KMS-11 (cell line): ENCODE measurements at regions not wholly inside any gene's neighbourhood (a gene's known extent, or its start where the extent isn't known, plus 50 kb on each side); places are given as distances from the start of the nearest gene placed in this dataset.

Experiments
- H2AFZ ChIP-seq: fragments of 200-600 bp; sonication (generic); 2 replicates; pipeline ENCODE4 v1.6.1; 2016; ENCODE audit warnings: antibody characterized with exemption, mixed run types, low read depth
- H3K27ac ChIP-seq: fragments of 200-600 bp; sonication (generic); 2 replicates; pipeline ENCODE4 v1.6.1; 2016; ENCODE audit warnings: mild to moderate bottlenecking, mixed run types
- H3K27me3 ChIP-seq: fragments of 200-600 bp; sonication (generic); 2 replicates; pipeline ENCODE4 v1.6.1; 2017; ENCODE audit warnings: mild to moderate bottlenecking, low read depth, mixed run types, moderate library complexity; ENCODE audit not compliant: insufficient read depth
- H3K36me3 ChIP-seq: fragments of 200-600 bp; sonication (generic); 2 replicates; pipeline ENCODE4 v1.6.1; 2017; ENCODE audit warnings: mild to moderate bottlenecking, mixed run types; ENCODE audit not compliant: insufficient read depth
- H3K4me1 ChIP-seq: fragments of 200-600 bp; sonication (generic); 2 replicates; pipeline ENCODE4 v1.6.1; 2016; ENCODE audit warnings: mild to moderate bottlenecking, low read depth, mixed run types; ENCODE audit not compliant: poor library complexity, severe bottlenecking
- H3K4me2 ChIP-seq: fragments of 200-600 bp; sonication (generic); 2 replicates; pipeline ENCODE4 v1.7.0; 2016; ENCODE audit warnings: mild to moderate bottlenecking, mixed run types
- H3K4me3 ChIP-seq: fragments of 200-600 bp; sonication (generic); IDR thresholded peaks from 2 replicates; pipeline ENCODE4 v1.6.1; 2017; ENCODE audit warnings: low read depth, low read length, mixed read lengths; ENCODE audit not compliant: insufficient read depth
- H3K79me2 ChIP-seq: fragments of 200-600 bp; sonication (generic); 2 replicates; pipeline ENCODE4 v1.6.1; 2016; ENCODE audit warnings: low read depth, mixed run types; ENCODE audit not compliant: insufficient read depth
- H3K9ac ChIP-seq: fragments of 200-600 bp; sonication (generic); 2 replicates; pipeline ENCODE4 v1.6.1; 2016; ENCODE audit warnings: mild to moderate bottlenecking, mixed run types
- H4K20me1 ChIP-seq: fragments of 200-600 bp; sonication (generic); 2 replicates; pipeline ENCODE4 v1.6.1; 2016; ENCODE audit warnings: mild to moderate bottlenecking, mixed run types; ENCODE audit not compliant: insufficient read depth
- TF ChIP-seq, protein P1 (sequence below): fragments of 200-600 bp; sonication (generic); conservative IDR thresholded peaks from 2 replicates; pipeline ENCODE4 v1.6.1; 2017; ENCODE audit warnings: low read depth, mild to moderate bottlenecking, antibody characterized with exemption, low read length, moderate library complexity, mixed read lengths

DNA sequence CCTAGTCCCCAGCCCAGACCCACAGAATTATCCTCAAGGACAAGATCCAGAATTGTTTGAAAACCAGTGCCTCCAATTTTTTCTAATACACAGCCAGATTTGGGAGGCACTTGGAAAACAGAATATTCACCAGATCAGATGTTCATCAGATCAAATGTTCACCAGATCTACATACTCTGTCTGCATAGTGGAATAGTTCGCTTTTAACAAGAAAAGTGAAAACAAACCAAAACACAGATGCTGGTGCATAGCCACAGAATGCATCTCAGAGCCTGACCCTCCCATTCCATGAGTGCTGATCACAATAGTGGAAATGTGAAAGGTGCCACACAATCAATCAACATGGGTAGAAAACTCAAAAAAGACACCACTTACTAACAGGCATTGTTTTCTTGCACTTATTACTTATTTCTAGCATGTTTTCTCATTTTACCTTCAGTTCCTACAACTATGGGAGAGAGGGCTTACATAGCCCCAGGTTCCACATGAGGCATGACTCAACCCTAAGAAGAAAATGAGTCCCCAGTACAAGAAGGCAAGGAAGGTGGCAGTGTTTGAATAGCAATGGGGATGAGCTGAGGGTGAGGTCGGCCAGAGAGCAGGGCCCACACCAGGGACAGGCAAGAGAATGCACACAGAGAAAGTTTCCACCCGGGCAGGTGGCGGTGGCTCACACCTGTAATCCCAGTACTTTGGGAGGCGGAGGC is 432.7 kb upstream of the NFE2L3 start:
- no peak overlapping the region for H2AFZ ChIP-seq
- no peaks in the 10 kb centered on the region for H3K4me1 ChIP-seq
- TF ChIP-seq, protein P1, sequence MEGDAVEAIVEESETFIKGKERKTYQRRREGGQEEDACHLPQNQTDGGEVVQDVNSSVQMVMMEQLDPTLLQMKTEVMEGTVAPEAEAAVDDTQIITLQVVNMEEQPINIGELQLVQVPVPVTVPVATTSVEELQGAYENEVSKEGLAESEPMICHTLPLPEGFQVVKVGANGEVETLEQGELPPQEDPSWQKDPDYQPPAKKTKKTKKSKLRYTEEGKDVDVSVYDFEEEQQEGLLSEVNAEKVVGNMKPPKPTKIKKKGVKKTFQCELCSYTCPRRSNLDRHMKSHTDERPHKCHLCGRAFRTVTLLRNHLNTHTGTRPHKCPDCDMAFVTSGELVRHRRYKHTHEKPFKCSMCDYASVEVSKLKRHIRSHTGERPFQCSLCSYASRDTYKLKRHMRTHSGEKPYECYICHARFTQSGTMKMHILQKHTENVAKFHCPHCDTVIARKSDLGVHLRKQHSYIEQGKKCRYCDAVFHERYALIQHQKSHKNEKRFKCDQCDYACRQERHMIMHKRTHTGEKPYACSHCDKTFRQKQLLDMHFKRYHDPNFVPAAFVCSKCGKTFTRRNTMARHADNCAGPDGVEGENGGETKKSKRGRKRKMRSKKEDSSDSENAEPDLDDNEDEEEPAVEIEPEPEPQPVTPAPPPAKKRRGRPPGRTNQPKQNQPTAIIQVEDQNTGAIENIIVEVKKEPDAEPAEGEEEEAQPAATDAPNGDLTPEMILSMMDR: no peak
- no peak overlapping the region for H3K27ac ChIP-seq
- no peaks in the 10 kb centered on the region for H3K79me2 ChIP-seq
- H4K20me1 ChIP-seq: no peaks in the 10 kb centered on the region
- no peak overlapping the region for H3K4me3 ChIP-seq
- no peak overlapping the region for H3K9ac ChIP-seq
- H3K36me3 ChIP-seq: no peaks in the 10 kb centered on the region
- H3K4me2 ChIP-seq: no peak overlapping the region
- no peaks in the 10 kb centered on the region for H3K27me3 ChIP-seq

DNA sequence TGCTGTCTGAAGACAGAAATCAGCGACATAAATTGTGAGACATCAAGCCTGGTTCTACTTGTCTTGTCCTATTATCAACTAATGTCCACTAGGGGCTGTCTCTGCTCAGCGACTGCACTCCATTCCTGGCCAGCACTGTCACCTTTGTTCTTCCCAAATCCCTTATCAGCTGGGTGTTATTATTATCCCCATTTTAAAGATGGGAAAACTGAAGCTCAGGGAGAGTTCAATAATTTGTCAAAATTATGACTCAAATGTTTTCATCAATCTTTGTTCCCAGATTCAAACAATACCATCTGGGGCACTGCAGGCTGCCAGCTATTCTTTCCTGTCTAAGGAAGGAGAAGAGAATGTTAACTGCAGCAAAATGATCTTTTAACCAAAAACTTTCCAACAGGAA is 431.6 kb upstream of the NFE2L3 start:
- H3K4me2 ChIP-seq: no peak overlapping the region
- no peaks in the 10 kb centered on the region for H4K20me1 ChIP-seq
- no peaks in the 10 kb centered on the region for H3K27me3 ChIP-seq
- H2AFZ ChIP-seq: no peak overlapping the region
- TF ChIP-seq, protein P1: peak; percentile 40; the same call in 1 of the 2 replicates
- no peak overlapping the region for H3K4me3 ChIP-seq
- H3K79me2 ChIP-seq: no peaks in the 10 kb centered on the region
- no peaks in the 10 kb centered on the region for H3K4me1 ChIP-seq
- no peak overlapping the region for H3K27ac ChIP-seq
- no peaks in the 10 kb centered on the region for H3K36me3 ChIP-seq
- H3K9ac ChIP-seq: no peak overlapping the region

DNA sequence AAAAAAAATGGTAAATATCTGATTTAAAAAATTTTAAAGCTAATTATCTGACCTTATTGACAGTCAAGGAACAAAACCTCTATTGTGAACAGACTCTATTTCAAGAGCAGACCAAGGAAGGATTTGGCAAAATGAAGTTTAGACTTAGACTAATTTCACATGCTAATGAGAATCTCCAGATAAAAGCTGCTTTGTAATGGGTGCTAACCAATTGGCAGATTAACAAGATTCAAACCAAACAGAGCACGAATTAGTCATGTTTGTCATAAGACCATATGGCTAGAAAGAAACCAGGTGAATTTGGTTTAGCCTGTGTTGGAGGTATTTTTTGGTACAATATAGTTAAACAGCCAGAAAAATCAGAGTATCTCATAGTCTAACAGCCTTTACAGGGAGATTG is 429.1 kb upstream of the NFE2L3 start:
- TF ChIP-seq, protein P1: no peak
- Histone ChIP-seq H3K4me3 (no peak overlapping the region), H4K20me1 (no peaks in the 10 kb centered on the region), H3K79me2 (no peaks in the 10 kb centered on the region), H3K9ac (no peak overlapping the region), H3K27me3 (no peaks in the 10 kb centered on the region), H2AFZ (no peak overlapping the region), H3K36me3 (no peaks in the 10 kb centered on the region), H3K27ac (no peak overlapping the region), H3K4me2 (no peak overlapping the region), H3K4me1 (no peaks in the 10 kb centered on the region)

DNA sequence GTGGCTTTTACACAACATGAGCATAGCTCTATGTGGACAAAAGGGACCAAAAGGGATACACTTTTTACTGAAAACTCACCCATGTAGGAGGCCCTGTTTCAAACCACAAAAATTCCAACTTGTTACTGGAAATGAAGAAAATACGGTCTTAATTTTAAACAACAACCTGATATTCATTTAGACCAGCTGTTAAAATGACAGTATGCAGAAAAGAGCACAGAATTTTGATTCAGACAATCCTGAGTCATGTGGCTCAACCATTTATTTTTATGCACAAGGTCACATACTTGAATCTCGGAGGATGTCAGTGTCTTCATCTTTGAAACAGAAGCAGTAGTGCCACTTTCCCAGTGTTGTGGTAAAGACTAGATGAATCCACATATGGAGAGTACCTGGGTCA is 426.5 kb upstream of the NFE2L3 start:
- no peaks in the 10 kb centered on the region for H3K27me3 ChIP-seq
- H3K36me3 ChIP-seq: no peaks in the 10 kb centered on the region
- H3K4me3 ChIP-seq: no peak overlapping the region
- H3K9ac ChIP-seq: no peak overlapping the region
- peaks cover 10% of the 10 kb centered on the region for H3K4me1 ChIP-seq
- no peak overlapping the region for H3K27ac ChIP-seq
- no peak overlapping the region for H3K4me2 ChIP-seq
- TF ChIP-seq, protein P1: no peak
- H2AFZ ChIP-seq: no peak overlapping the region
- H3K79me2 ChIP-seq: no peaks in the 10 kb centered on the region
- no peaks in the 10 kb centered on the region for H4K20me1 ChIP-seq
